Adrenal gland (tissue), 9 donors: ENCODE measurements at regions not wholly inside any gene's neighbourhood (a gene's known extent, or its start where the extent isn't known, plus 50 kb on each side); places are given as distances from the start of the nearest gene placed in this dataset.

ENCODE experiments used
- DNase-seq, 7 donors: peaks; one replicate each; pipeline ENCODE4 v3.0.0-alpha.2; 2019 to 2020
- H3K27ac ChIP-seq, 5 donors: fragments of 200-600 bp; sonication (generic) in 4 of 5; 1 replicate in 3 of 5; 2 replicates in 2 of 5; pipeline versions ENCODE4 v1.5.1 to v1.8.0; 2016 to 2020; ENCODE audit warnings: mild to moderate bottlenecking in 1 of 5
- H3K27me3 ChIP-seq: fragments of 200-600 bp; 2 replicates; pipeline ENCODE4 v1.8.0; 2021
- H3K36me3 ChIP-seq, 2 donors: fragments of 200-600 bp; replicated peaks in 1 of 2; 1 replicate in 1 of 2; 2 replicates in 1 of 2; pipeline versions ENCODE4 v1.5.1 to v1.8.0; 2018 to 2022
- H3K4me1 ChIP-seq, 2 donors: fragments of 200-600 bp; replicated peaks in 1 of 2; 1 replicate in 1 of 2; 2 replicates in 1 of 2; pipeline versions ENCODE4 v1.5.1 to v1.8.0; 2018 to 2021
- H3K4me3 ChIP-seq, 4 donors: fragments of 200-600 bp; sonication (generic) in 3 of 4; one replicate each; pipeline ENCODE4 v1.5.1; 2016 to 2018
- H3K9me3 ChIP-seq, 3 donors: fragments of 200-600 bp; sonication (generic) in 1 of 3; replicated peaks in 1 of 3; 1 replicate in 2 of 3; 2 replicates in 1 of 3; pipeline versions ENCODE4 v1.5.1 to v1.8.0; 2016 to 2021
- POLR2A ChIP-seq, 2 donors: fragments of 450-650 bp; IDR thresholded peaks; one replicate each; pipeline ENCODE4 v1.6.1; 2017; ENCODE audit warnings: antibody characterized with exemption in 2 of 2, mild to moderate bottlenecking in 2 of 2, moderate library complexity in 1 of 2
- WGBS, 4 donors: extraction: QIAGEN DNeasy Blood & Tissue Kit in 2 of 4; methylation state at CpG; one replicate each; pipeline versions ENCODE4 v1.1.5 to v1.1.7; 2013 to 2017; 5-methylcytosine and 5-hydroxymethylcytosine counted together
- intact Hi-C, 2 donors: fragments of 100-400 bp; cut with DNase I; formaldehyde crosslinking; loops; one replicate each; pipeline versions ENCODE4 v1.14.1 to v1.15.0; 2022 to 2023
- TF ChIP-seq, protein P1 (sequence below), 6 experiments: fragments of 450-650 bp in 4 of 6; fragments of 200-600 bp in 2 of 6; sonication (generic) in 1 of 6; IDR thresholded peaks; 1 replicate in 5 of 6; 2 replicates in 1 of 6; pipeline versions ENCODE4 v1.5.1 to v1.8.0; 2016 to 2021; ENCODE audit warnings: antibody characterized with exemption in 6 of 6, mild to moderate bottlenecking in 2 of 6, moderate library complexity in 1 of 6
- donor health status: healthy with polysubstance abuse.
- donor health status: Bipolar disorder and iron deficiency.
- donor health status: DM: yes; HTN: yes; CAD: no.
- donor health status: DM: no; HTN: no; CAD: no.
- donor health status: DM: no; HTN: no; CAD: no.

DNA sequence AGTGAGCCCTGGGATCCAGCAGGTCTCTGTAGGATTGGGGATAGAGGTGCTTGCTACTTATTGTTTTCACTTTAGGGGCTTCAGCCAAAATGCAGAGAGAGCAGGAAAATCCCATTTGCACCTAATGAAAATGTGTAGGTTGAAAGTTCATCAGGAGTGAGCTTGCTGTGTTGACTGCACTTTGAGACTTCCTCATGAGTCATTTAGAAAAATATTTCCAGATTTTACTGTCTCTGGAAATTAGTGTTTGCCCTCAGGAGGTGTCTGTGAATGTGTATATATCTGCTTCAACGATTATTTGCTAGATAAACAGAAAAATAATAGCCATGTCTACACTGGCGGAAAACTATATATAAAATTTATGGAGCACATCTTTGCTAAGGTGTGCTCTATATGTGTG is 159.3 kb downstream of the CAND1 start:
- no peak overlapping the region for H3K4me3 ChIP-seq
- no peaks in the 10 kb centered on the region for H3K36me3 ChIP-seq
- no peaks in the 10 kb centered on the region for H3K9me3 ChIP-seq
- no peaks in the 10 kb centered on the region for H3K27me3 ChIP-seq
- DNase-seq: no peak
- TF ChIP-seq POLR2A (IDR thresholded peaks at IDR 0.05): no peak
- TF ChIP-seq, protein P1, sequence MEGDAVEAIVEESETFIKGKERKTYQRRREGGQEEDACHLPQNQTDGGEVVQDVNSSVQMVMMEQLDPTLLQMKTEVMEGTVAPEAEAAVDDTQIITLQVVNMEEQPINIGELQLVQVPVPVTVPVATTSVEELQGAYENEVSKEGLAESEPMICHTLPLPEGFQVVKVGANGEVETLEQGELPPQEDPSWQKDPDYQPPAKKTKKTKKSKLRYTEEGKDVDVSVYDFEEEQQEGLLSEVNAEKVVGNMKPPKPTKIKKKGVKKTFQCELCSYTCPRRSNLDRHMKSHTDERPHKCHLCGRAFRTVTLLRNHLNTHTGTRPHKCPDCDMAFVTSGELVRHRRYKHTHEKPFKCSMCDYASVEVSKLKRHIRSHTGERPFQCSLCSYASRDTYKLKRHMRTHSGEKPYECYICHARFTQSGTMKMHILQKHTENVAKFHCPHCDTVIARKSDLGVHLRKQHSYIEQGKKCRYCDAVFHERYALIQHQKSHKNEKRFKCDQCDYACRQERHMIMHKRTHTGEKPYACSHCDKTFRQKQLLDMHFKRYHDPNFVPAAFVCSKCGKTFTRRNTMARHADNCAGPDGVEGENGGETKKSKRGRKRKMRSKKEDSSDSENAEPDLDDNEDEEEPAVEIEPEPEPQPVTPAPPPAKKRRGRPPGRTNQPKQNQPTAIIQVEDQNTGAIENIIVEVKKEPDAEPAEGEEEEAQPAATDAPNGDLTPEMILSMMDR (IDR thresholded peaks at IDR 0.05): no peak
- H3K4me1 ChIP-seq: peaks cover 0 to 16% of the 10 kb centered on the region in 2 donors
- 70 to 88% (median 82%) methylated on average over 2 of the region's 2 CpGs for WGBS, 4 donors
- intact Hi-C loops: no loop called here
- H3K27ac ChIP-seq: no peak overlapping the region

DNA sequence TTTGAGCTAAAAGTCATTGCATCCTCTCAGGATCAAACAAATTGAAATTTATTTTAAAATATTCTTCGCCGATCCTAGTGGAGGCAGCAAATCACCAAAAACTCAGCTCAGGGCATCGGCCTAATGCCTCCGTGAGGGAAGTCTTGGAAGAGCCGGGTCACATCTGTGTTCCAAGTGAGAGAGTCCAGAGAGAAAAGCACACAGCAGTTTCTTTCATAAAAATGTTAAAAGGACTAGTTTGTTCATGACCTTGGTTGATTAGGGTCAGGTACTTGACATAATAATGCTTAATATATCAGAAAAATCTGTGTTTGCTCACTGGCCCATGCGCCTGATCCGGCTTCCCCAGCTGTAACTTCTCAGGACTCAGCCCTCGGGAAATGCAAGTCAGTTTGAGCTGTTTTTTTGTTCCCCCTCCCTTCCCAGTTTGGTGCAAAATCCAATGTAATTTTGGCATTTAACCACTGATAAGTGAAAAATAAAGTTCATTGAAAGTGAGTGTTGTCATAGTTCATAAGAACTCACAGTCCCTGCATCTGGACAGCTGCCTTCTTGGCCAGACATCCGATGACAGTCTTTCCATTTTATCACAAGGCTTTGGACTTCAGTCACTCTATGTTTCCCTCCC is 161.7 kb downstream of the CAND1 start:
- no peak overlapping the region for H3K4me3 ChIP-seq
- intact Hi-C loops: loop anchor here in 1 of 2 donors (10.0 kb wide), 1 partner anchor 514 kb away; no protein-coding TSS in a partner anchor

DNA sequence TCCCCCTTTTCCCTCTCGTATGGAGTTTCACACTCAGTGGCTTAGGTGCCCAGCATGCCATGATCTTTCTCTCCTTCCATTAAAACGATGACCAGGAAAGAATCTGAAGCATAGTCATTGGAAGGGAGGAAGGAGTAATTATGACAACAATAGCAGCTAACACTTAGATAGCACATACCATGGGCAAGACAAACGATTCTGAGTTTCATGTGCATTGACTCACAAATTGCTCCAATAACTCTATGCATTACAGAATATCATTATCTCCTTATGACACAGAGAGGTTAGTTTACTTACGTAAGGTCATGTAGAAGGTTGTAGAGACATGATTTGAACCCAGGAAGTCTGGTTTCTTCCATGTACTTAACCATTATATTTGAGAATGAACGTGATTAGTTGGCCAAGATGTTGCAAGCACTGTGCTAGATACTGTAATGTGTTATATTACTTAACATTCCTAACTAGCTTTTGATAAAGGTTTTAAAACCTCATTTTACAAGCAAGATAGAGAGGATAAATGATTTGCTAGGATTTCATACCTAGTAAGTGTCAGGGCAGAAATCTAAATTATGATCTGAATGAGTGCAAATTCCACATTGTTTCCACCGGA is 162.4 kb downstream of the CAND1 start:
- TF ChIP-seq, protein P1 (IDR thresholded peaks at IDR 0.05): no peak
- no peak for TF ChIP-seq POLR2A (IDR thresholded peaks at IDR 0.05)
- no peaks in the 10 kb centered on the region for H3K9me3 ChIP-seq
- H3K27ac ChIP-seq: peak overlapping the region in 2 of 5 donors; percentile 2 to 65
- H3K4me1 ChIP-seq: peaks cover 0 to 7% of the 10 kb centered on the region in 2 donors
- DNase-seq: no peak
- H3K27me3 ChIP-seq: no peaks in the 10 kb centered on the region
- 62 to 83% (median 63%) methylated on average over 6 of the region's 6 CpGs for WGBS, 4 donors
- no peak overlapping the region for H3K4me3 ChIP-seq
- no peaks in the 10 kb centered on the region for H3K36me3 ChIP-seq
- intact Hi-C loops: loop anchor here in 1 of 2 donors (10.0 kb wide), 1 partner anchor 513 kb away; no protein-coding TSS in a partner anchor

More for the DNA sequence above, 161.7 kb downstream of the CAND1 start:
- WGBS, 4 donors: 31 to 50% (median 41%) methylated on average over 9 of the region's 9 CpGs
- H3K27ac ChIP-seq: peak overlapping the region in 2 of 5 donors; percentile 2 to 65
- H3K9me3 ChIP-seq: no peaks in the 10 kb centered on the region
- peaks cover 0 to 14% of the 10 kb centered on the region in 2 donors for H3K4me1 ChIP-seq
- H3K36me3 ChIP-seq: no peaks in the 10 kb centered on the region
- TF ChIP-seq, protein P1 (IDR thresholded peaks at IDR 0.05): peak in 3 of 6 experiments; percentile 9 to 57 (median 25)
- no peak for TF ChIP-seq POLR2A (IDR thresholded peaks at IDR 0.05)
- DNase-seq: peak; percentile 29 to 82 (median 49)
- H3K27me3 ChIP-seq: no peaks in the 10 kb centered on the region

DNA sequence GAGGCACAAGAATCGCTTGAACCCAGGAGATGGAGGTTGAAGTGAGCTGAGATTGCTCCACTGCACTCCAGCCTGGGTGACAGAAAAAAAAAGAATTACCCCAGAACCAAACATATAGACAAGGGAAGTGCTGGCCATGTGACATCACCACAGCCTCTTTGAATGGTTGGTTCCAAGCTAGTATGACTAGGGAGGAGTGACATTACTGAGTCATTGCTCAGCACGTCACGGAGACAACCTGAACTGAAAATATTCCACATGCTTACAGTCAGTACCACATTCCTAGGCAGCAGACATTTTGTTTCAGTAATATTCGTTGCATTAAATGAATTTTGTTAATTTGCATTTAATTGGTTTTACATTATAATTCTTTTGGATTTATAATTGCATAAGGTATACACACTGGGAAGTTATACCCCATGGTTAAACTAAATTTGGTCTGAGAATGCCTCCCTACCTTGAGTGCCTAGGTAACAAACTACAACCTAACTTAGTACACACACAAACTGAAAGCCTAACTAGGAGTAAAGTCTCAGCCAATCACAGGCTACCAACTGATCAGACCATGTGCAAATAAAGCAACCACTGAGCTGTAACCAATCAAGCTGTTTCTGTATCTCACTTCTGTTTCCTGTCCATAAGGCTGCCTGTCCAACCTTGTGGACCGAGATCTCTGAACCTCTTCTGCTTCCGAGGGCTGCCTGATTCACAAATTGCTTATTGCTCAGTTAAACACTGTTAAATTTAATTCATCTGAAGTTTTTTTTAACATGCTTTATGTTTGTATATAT is 164.4 kb downstream of the CAND1 start:
- intact Hi-C loops: loop anchor here in 1 of 2 donors (10.0 kb wide), 1 partner anchor 511 kb away; no protein-coding TSS in a partner anchor
- no peak overlapping the region for H3K27ac ChIP-seq

More for the DNA sequence above, 164.4 kb downstream of the CAND1 start:
- Histone ChIP-seq H3K4me3 (no peak overlapping the region), H3K36me3 (no peaks in the 10 kb centered on the region), H3K27me3 (no peaks in the 10 kb centered on the region), H3K4me1 (peaks cover 0 to 5% of the 10 kb centered on the region in 2 donors), H3K9me3 (no peaks in the 10 kb centered on the region)
- 73 to 87% (median 82%) methylated on average over 6 of the region's 6 CpGs for WGBS, 4 donors
- no peak for TF ChIP-seq POLR2A (IDR thresholded peaks at IDR 0.05)
- TF ChIP-seq, protein P1 (IDR thresholded peaks at IDR 0.05): no peak
- no peak for DNase-seq
